MM.1S (cell line): ENCODE measurements at regions not wholly inside any gene's neighbourhood (a gene's known extent, or its start where the extent isn't known, plus 50 kb on each side); places are given as distances from the start of the nearest gene placed in this dataset.
"Not testable (repeated sequence)": the region's sequence is repeated elsewhere in the genome, so short reads cannot be mapped to it uniquely, and the experiment has no call there.

ENCODE experiments used
- DNase-seq: peaks from one replicate; pipeline ENCODE4 v3.0.0-alpha.2; 2015
- H2AFZ ChIP-seq: fragments of 300-600 bp; sonication (generic); 2 replicates; pipeline ENCODE4 v1.6.0; 2016; ENCODE audit warnings: antibody characterized with exemption, low read length
- H3F3A ChIP-seq: fragments of 300-600 bp; sonication (generic); 2 replicates; pipeline ENCODE4 v1.6.1; 2016; ENCODE audit warnings: mild to moderate bottlenecking, antibody characterized with exemption, low read length, moderate library complexity, mixed read lengths; ENCODE audit not compliant: insufficient read depth
- H3K27ac ChIP-seq: fragments of 300-600 bp; sonication (generic); 2 replicates; pipeline ENCODE4 v1.5.1; 2016; ENCODE audit warnings: mild to moderate bottlenecking, low read length
- H3K27me3 ChIP-seq: fragments of 300-600 bp; sonication (generic); replicated peaks from 2 replicates; pipeline ENCODE4 v1.6.0; 2016; ENCODE audit warnings: low read length; ENCODE audit not compliant: insufficient read depth
- H3K36me3 ChIP-seq: fragments of 300-600 bp; sonication (generic); replicated peaks from 2 replicates; pipeline ENCODE4 v1.6.1; 2016; ENCODE audit warnings: mild to moderate bottlenecking, low read length, mixed read lengths; ENCODE audit not compliant: insufficient read depth
- H3K4me1 ChIP-seq: fragments of 300-600 bp; sonication (generic); 2 replicates; pipeline ENCODE4 v1.6.1; 2016; ENCODE audit warnings: low read length, mixed read lengths
- H3K4me2 ChIP-seq: fragments of 300-600 bp; sonication (generic); 2 replicates; pipeline ENCODE4 v1.6.0; 2016; ENCODE audit warnings: low read depth, low read length
- H3K4me3 ChIP-seq: fragments of 300-600 bp; sonication (generic); 2 replicates; pipeline ENCODE4 v1.5.1; 2016; ENCODE audit warnings: low read length, mixed read lengths
- H3K79me2 ChIP-seq: fragments of 300-600 bp; sonication (generic); 2 replicates; pipeline ENCODE4 v1.6.1; 2016; ENCODE audit warnings: mixed run types, low read length, mixed read lengths
- H3K9ac ChIP-seq: fragments of 300-600 bp; sonication (generic); 2 replicates; pipeline ENCODE4 v1.6.1; 2016; ENCODE audit warnings: low read length, mixed read lengths
- H3K9me2 ChIP-seq: fragments of 300-600 bp; sonication (generic); replicated peaks from 2 replicates; pipeline ENCODE4 v1.6.1; 2016; ENCODE audit warnings: mild to moderate bottlenecking, low read length, mixed read lengths; ENCODE audit not compliant: insufficient read depth
- H3K9me3 ChIP-seq: fragments of 300-600 bp; sonication (generic); replicated peaks from 2 replicates; pipeline ENCODE4 v1.6.1; 2016; ENCODE audit warnings: mild to moderate bottlenecking, low read length, mixed read lengths; ENCODE audit not compliant: insufficient read depth
- H4K20me1 ChIP-seq: fragments of 300-600 bp; sonication (generic); 2 replicates; pipeline ENCODE4 v1.6.1; 2016; ENCODE audit warnings: mild to moderate bottlenecking, low read length, moderate library complexity, mixed read lengths; ENCODE audit not compliant: insufficient read depth
- EZH2 ChIP-seq: fragments of 300-600 bp; sonication (generic); optimal IDR thresholded peaks from 2 replicates; pipeline ENCODE3; 2017; ENCODE audit warnings: low read depth, mild to moderate bottlenecking, antibody characterized with exemption, low read length, mixed read lengths
- EZH2phosphoT487 ChIP-seq: fragments of 300-600 bp; sonication (generic); IDR thresholded peaks from 2 replicates; pipeline ENCODE4 v1.6.1; 2018; ENCODE audit warnings: antibody characterized with exemption, low read length
- TF ChIP-seq, protein P1 (sequence below): fragments of 300-600 bp; sonication (generic); IDR thresholded peaks from 2 replicates; pipeline ENCODE4 v1.5.1; 2016; ENCODE audit warnings: antibody characterized with exemption, low read length, mixed read lengths

DNA sequence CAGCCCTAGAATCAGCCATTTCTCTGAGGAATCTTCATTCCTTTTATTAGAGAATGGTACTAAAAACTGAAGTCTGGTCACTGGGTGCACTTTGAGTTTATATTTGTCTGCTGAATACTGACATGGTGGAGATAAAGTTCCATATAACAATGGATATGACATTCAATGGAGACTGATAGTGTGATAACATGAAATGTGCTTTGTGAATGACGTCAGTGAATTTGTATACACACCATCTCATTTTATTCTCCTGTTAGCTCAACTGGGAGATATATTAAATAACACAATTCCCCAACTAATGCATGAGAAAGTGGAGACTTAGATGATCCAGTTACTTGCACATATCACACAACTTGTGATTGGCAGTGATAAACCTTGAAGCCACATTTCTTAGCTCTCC is 446.7 kb downstream of the DOK5 start:
- Histone ChIP-seq H3K79me2 (no peaks in the 10 kb centered on the region), H3K4me1 (no peaks in the 10 kb centered on the region), H3K9me3 (no peaks in the 10 kb centered on the region), H3K9me2 (no peaks in the 10 kb centered on the region), H3K9ac (no peak overlapping the region), H3K36me3 (no peaks in the 10 kb centered on the region), H3K27me3 (no peaks in the 10 kb centered on the region), H2AFZ (no peak overlapping the region), H3K4me3 (no peak overlapping the region), H3K4me2 (no peak overlapping the region), H3F3A (no peaks in the 10 kb centered on the region), H3K27ac (no peak overlapping the region), H4K20me1 (no peaks in the 10 kb centered on the region)
- no peak for DNase-seq
- TF ChIP-seq EZH2phosphoT487 (no peak), EZH2 (no peak)
- TF ChIP-seq, protein P1, sequence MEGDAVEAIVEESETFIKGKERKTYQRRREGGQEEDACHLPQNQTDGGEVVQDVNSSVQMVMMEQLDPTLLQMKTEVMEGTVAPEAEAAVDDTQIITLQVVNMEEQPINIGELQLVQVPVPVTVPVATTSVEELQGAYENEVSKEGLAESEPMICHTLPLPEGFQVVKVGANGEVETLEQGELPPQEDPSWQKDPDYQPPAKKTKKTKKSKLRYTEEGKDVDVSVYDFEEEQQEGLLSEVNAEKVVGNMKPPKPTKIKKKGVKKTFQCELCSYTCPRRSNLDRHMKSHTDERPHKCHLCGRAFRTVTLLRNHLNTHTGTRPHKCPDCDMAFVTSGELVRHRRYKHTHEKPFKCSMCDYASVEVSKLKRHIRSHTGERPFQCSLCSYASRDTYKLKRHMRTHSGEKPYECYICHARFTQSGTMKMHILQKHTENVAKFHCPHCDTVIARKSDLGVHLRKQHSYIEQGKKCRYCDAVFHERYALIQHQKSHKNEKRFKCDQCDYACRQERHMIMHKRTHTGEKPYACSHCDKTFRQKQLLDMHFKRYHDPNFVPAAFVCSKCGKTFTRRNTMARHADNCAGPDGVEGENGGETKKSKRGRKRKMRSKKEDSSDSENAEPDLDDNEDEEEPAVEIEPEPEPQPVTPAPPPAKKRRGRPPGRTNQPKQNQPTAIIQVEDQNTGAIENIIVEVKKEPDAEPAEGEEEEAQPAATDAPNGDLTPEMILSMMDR = no peak

DNA sequence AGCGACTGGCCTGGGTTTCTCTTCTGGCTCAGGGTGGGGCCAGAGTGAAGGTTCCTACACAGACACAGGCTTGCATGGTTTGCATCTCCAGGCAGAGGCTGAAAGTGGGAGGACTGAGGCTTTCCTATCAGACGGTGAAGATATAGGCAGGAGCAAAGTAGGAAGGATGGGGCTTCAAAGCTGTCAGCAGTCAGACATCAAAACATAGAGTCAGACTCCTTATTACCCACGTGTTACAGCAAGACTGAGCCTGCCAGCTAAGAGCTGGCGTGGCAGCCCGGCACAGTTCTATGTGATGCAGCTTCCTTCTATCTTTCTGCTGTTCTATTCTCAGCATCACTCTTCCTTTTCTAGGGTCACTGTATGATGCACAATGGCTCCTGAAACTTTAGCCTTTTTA is 445.1 kb downstream of the DOK5 start:
- Histone ChIP-seq H3K27ac (no peak overlapping the region), H3K4me2 (no peak overlapping the region), H3K79me2 (no peaks in the 10 kb centered on the region), H3K9me3 (no peaks in the 10 kb centered on the region), H3K4me3 (no peak overlapping the region), H3K9me2 (no peaks in the 10 kb centered on the region), H2AFZ (no peak overlapping the region), H3K4me1 (no peaks in the 10 kb centered on the region), H3K36me3 (no peaks in the 10 kb centered on the region), H4K20me1 (no peaks in the 10 kb centered on the region), H3F3A (no peaks in the 10 kb centered on the region), H3K9ac (no peak overlapping the region), H3K27me3 (no peaks in the 10 kb centered on the region)
- DNase-seq = no peak
- TF ChIP-seq, protein P1 = no peak
- TF ChIP-seq EZH2 = no peak
- TF ChIP-seq EZH2phosphoT487 = no peak

DNA sequence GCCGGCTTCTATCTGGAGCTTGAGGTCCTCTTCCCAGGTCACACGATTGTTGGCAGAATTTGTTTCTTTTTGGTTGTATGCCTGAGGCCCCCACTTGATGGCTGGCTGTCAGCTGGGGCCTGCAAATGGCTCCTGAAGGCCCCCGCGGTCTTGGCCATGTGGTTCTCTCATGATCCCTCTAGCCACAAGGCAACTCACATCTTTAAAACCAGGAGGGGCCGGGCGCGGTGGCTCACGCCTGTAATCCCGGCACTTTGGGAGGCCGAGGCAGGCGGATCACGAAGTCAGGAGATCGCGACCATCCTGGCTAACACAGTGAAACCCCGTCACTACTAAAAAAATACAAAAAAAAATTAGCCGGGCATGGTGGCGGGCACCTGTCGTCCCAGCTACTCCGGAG is 443.6 kb downstream of the DOK5 start:
- H3F3A ChIP-seq, H3K4me2 ChIP-seq, DNase-seq, H3K9me3 ChIP-seq, H3K36me3 ChIP-seq, H2AFZ ChIP-seq, H3K79me2 ChIP-seq, H3K4me1 ChIP-seq, H3K9me2 ChIP-seq, H3K27ac ChIP-seq, H3K9ac ChIP-seq, H4K20me1 ChIP-seq, H3K27me3 ChIP-seq, H3K4me3 ChIP-seq: not testable (repeated sequence)

DNA sequence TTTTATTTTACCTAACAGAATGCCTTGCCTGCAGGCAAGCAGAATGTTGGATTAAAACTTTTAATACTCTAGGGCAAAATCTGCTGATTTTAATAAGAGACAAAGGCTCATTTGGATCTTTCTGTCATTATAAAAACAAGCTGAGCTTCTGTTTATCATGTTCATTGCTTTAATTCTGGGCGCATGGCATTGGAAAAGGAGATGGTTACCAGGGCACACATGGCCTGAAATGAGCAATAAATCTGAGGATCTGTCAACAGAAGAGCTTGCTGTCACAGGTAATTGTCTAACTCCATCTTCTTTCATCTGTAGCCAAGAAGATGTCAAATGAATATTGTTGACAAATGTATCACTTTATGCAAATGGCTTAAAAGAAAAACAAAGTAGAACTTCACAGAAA is 439.6 kb downstream of the DOK5 start:
- H3K9me2 ChIP-seq = no peaks in the 10 kb centered on the region
- no peak overlapping the region for H3K4me3 ChIP-seq
- no peak for TF ChIP-seq EZH2
- TF ChIP-seq EZH2phosphoT487 = no peak
- TF ChIP-seq, protein P1 = no peak
- H3K4me2 ChIP-seq = no peak overlapping the region
- no peak overlapping the region for H3K27ac ChIP-seq
- no peaks in the 10 kb centered on the region for H3K36me3 ChIP-seq
- DNase-seq = no peak
- no peak overlapping the region for H2AFZ ChIP-seq
- H3K9me3 ChIP-seq = no peaks in the 10 kb centered on the region
- H3K79me2 ChIP-seq = no peaks in the 10 kb centered on the region
- no peaks in the 10 kb centered on the region for H3K4me1 ChIP-seq
- H3K9ac ChIP-seq = no peak overlapping the region
- H3K27me3 ChIP-seq = no peaks in the 10 kb centered on the region
- no peaks in the 10 kb centered on the region for H4K20me1 ChIP-seq
- no peaks in the 10 kb centered on the region for H3F3A ChIP-seq
